K562 (cell line): ENCODE measurements at regions not wholly inside any gene's neighbourhood (a gene's known extent, or its start where the extent isn't known, plus 50 kb on each side); places are given as distances from the start of the nearest gene placed in this dataset.

ENCODE experiments used
- ATAC-seq: fragments of 200-7000 bp; cut with Tn5 transposase; 3 replicates; pipeline ENCODE4 v1.9.1; 2020; ENCODE audit warnings: moderate library complexity
- BruUV-seq: library from RNA; stranded (reverse); fragments of 400-500 nt; replicated peaks from 2 replicates; lab custom pipeline; 2021; lab: Mats Ljungman, UMichigan
- CTCF ChIA-PET: fragments of 300-600 bp; formaldehyde crosslinking; extraction: SDS; loops from one replicate; lab custom pipeline; 2021; ENCODE audit warnings: low intra/inter-chr PET ratio; lab: Yijun Ruan, JAX
- POLR2A ChIA-PET: fragments of 300-600, 350-650 bp; sonication (Branson Sonifier 250); formaldehyde crosslinking; extraction: SDS; loops from one replicate; lab custom pipeline; 2021; ENCODE audit warnings: antibody characterized with exemption, inconsistent platforms; lab: Yijun Ruan, JAX
- DNase-seq, 4 experiments: peaks; one replicate each; pipeline versions ENCODE4 v3.0.0 to v3.0.0-alpha.2; 2011 to 2018; ENCODE audit warnings: low spot score in 3 of 4, mixed read lengths in 3 of 4; ENCODE audit errors: extremely low read depth in 1 of 4
- FAIRE-seq: peaks from 2 replicates; lab custom pipeline; 2011; peaks lifted over from hg19 to GRCh38; lab: Jason Lieb, UNC
- H2AFZ ChIP-seq: 2 replicates; pipeline ENCODE4 v1.6.0; 2011; ENCODE audit warnings: low read depth, low read length, control low read depth, inconsistent platforms
- H3K27ac ChIP-seq: fragments of 200-600 bp; 3 replicates; pipeline ENCODE4 v1.8.0; 2011; ENCODE audit warnings: low read depth, mild to moderate bottlenecking, control low read depth, inconsistent platforms, low read length, moderate library complexity, mixed read lengths; ENCODE audit errors: extremely low read depth
- H3K27me3 ChIP-seq, 2 experiments: fragments of 300-600 bp in 1 of 2; 2 replicates in 1 of 2; 3 replicates in 1 of 2; pipeline versions ENCODE4 v1.6.0 to v1.8.0; 2011; ENCODE audit warnings: inconsistent platforms in 2 of 2, low read length in 2 of 2, mild to moderate bottlenecking in 1 of 2, mixed read lengths in 1 of 2, moderate library complexity in 1 of 2; ENCODE audit not compliant: control insufficient read depth in 2 of 2, insufficient read depth in 2 of 2
- H3K36me3 ChIP-seq: fragments of 300-600 bp; 3 replicates; pipeline ENCODE4 v1.8.0; 2011; ENCODE audit warnings: mild to moderate bottlenecking, low read length, inconsistent platforms; ENCODE audit not compliant: control insufficient read depth, insufficient read depth
- H3K4me1 ChIP-seq, 2 experiments: fragments of 200-600 bp in 1 of 2; replicated peaks in 1 of 2; 2 replicates in 1 of 2; 3 replicates in 1 of 2; pipeline versions ENCODE4 v1.5.1 to v1.8.0; 2011; ENCODE audit warnings: inconsistent platforms in 2 of 2, low read length in 2 of 2, mild to moderate bottlenecking in 1 of 2, mixed read lengths in 1 of 2, moderate library complexity in 1 of 2; ENCODE audit not compliant: control insufficient read depth in 2 of 2, insufficient read depth in 2 of 2
- H3K4me2 ChIP-seq: 2 replicates; pipeline ENCODE4 v1.6.1; 2011; ENCODE audit warnings: low read length, control low read depth, inconsistent platforms, mixed read lengths; ENCODE audit not compliant: insufficient read depth
- H3K4me3 ChIP-seq: fragments of 200-600 bp; sonication (generic), shearing (Covaris generic); 2 replicates; pipeline ENCODE4 v1.5.1; 2016; ENCODE audit warnings: control low read depth, inconsistent platforms
- H3K79me2 ChIP-seq: fragments of 200-600 bp; 3 replicates; pipeline ENCODE4 v1.8.0; 2011; ENCODE audit warnings: low read length, inconsistent platforms; ENCODE audit not compliant: control insufficient read depth, insufficient read depth
- H3K9ac ChIP-seq, 2 experiments: 2 replicates each; pipeline versions ENCODE4 v1.6.0 to v1.6.1; 2011; ENCODE audit warnings: low read depth in 2 of 2, low read length in 2 of 2, control low read depth in 1 of 2, inconsistent platforms in 1 of 2, mild to moderate bottlenecking in 1 of 2, mixed read lengths in 1 of 2; ENCODE audit not compliant: insufficient read depth in 1 of 2
- H3K9me1 ChIP-seq: one replicate; pipeline ENCODE4 v1.6.0; 2011; ENCODE audit warnings: inconsistent platforms, mild to moderate bottlenecking, low read length, moderate library complexity; ENCODE audit not compliant: control insufficient read depth, insufficient read depth
- H3K9me3 ChIP-seq: replicated peaks from 2 replicates; pipeline ENCODE4 v1.5.1; 2011; ENCODE audit warnings: low read depth, low read length, inconsistent platforms; ENCODE audit not compliant: control insufficient read depth, insufficient read depth
- H4K20me1 ChIP-seq: replicated peaks from 2 replicates; pipeline ENCODE4 v1.6.1; 2011; ENCODE audit warnings: low read length, inconsistent platforms, mixed read lengths; ENCODE audit not compliant: control insufficient read depth, insufficient read depth
- DMBX1 ChIP-seq: fragments of 250-450 bp; sonication (Bioruptor Pico); IDR thresholded peaks from 2 replicates; pipeline ENCODE4 v1.8.0; 2022; ENCODE audit warnings: inconsistent platforms, mild to moderate bottlenecking, moderate library complexity, borderline replicate concordance
- EGR1 ChIP-seq: fragments of 450-650 bp; conservative IDR thresholded peaks from 2 replicates; pipeline ENCODE4 v1.6.1; 2017; ENCODE audit warnings: mild to moderate bottlenecking
- FOXA1 ChIP-seq: fragments of 450-650 bp; IDR thresholded peaks from 2 replicates; pipeline ENCODE4 v1.6.1; 2016; ENCODE audit warnings: mild to moderate bottlenecking, borderline replicate concordance
- FOXP1 ChIP-seq: sonication (generic); formaldehyde crosslinking; IDR thresholded peaks from 2 replicates; pipeline ENCODE4 v1.8.0; 2022; ENCODE audit warnings: mild to moderate bottlenecking, missing genetic modification reagents
- HOXB6 ChIP-seq: fragments of 250-450 bp; sonication (Bioruptor Pico); IDR thresholded peaks from 2 replicates; pipeline ENCODE4 v1.5.1; 2022; ENCODE audit warnings: mild to moderate bottlenecking, borderline replicate concordance
- ILK ChIP-seq: fragments of 450-650 bp; IDR thresholded peaks from 2 replicates; pipeline ENCODE4 v1.6.1; 2016; ENCODE audit warnings: missing genetic modification characterization, low read depth, mild to moderate bottlenecking, missing compliant biosample characterization, moderate library complexity, borderline replicate concordance
- MAFG ChIP-seq: fragments of 450-650 bp; conservative IDR thresholded peaks from 2 replicates; pipeline ENCODE4 v1.6.1; 2016; ENCODE audit warnings: missing genetic modification characterization, missing compliant biosample characterization
- MCM7 ChIP-seq, 2 experiments: fragments of 450-650 bp; IDR thresholded peaks; 2 replicates each; pipeline ENCODE4 v1.6.1; 2016 to 2018
- NFIC ChIP-seq: fragments of 450-650 bp; IDR thresholded peaks from 2 replicates; pipeline ENCODE4 v1.6.1; 2017; ENCODE audit warnings: mild to moderate bottlenecking, inconsistent platforms
- POLR2AphosphoS2 ChIP-seq: IDR thresholded peaks from 2 replicates; pipeline ENCODE4 v1.6.1; 2012; ENCODE audit warnings: low read length, improper control_type of control experiment
- RAD21 ChIP-seq, 2 experiments: fragments of 250-450 bp in 1 of 2; fragments of 450-650 bp in 1 of 2; sonication (Bioruptor Pico) in 1 of 2; formaldehyde crosslinking in 1 of 2; IDR thresholded peaks in 1 of 2; conservative IDR thresholded peaks in 1 of 2; 2 replicates each; pipeline versions ENCODE4 v1.4.0 to v1.8.0; 2020 to 2022; ENCODE audit warnings: mild to moderate bottlenecking in 2 of 2, moderate library complexity in 1 of 2
- ZNF197 ChIP-seq: fragments of 200-800 bp; sonication (Bioruptor generic); IDR thresholded peaks from 2 replicates; pipeline ENCODE4 v1.6.1; 2016; ENCODE audit warnings: low read depth, missing genetic modification characterization, missing compliant biosample characterization
- ZNF232 ChIP-seq: sonication (generic); formaldehyde crosslinking; IDR thresholded peaks from 2 replicates; pipeline ENCODE4 v1.8.0; 2022; ENCODE audit warnings: mild to moderate bottlenecking, missing genetic modification reagents
- WGBS: fragments of 100-300 bp; shearing (Covaris generic); methylation state at CpG from one replicate; pipeline ENCODE4 v1.1.6; 2016; ENCODE audit warnings: low coverage, mixed read lengths; ENCODE audit not compliant: insufficient coverage; ENCODE audit errors: missing lambda C conversion rate; 5-methylcytosine and 5-hydroxymethylcytosine counted together
- in situ Hi-C: fragments of 300-500 bp; cut with MboI; formaldehyde crosslinking; loops from 4 replicates; pipeline ENCODE4 v1.15.0; 2018; ENCODE audit warnings: inconsistent platforms, mixed read lengths
- intact Hi-C: fragments of 100-400 bp; cut with micrococcal nuclease; formaldehyde crosslinking; loops from 2 replicates; pipeline ENCODE4 v1.14.2; 2022
- TF ChIP-seq, protein P1 (sequence below): fragments of 250-450 bp; sonication (Bioruptor Pico); IDR thresholded peaks from 2 replicates; pipeline ENCODE4 v1.8.0; 2021; ENCODE audit warnings: moderate library complexity, mild to moderate bottlenecking, inconsistent platforms
- TF ChIP-seq, protein P2 (sequence below), 2 experiments: fragments of 200-800 bp in 1 of 2; sonication (Bioruptor generic) in 1 of 2; sonication (generic) in 1 of 2; formaldehyde crosslinking in 1 of 2; IDR thresholded peaks in 1 of 2; conservative IDR thresholded peaks in 1 of 2; 2 replicates each; pipeline versions ENCODE4 v1.5.0 to v1.6.1; 2016 to 2020; ENCODE audit warnings: missing compliant biosample characterization in 1 of 2, missing genetic modification characterization in 1 of 2, missing genetic modification reagents in 1 of 2
- TF ChIP-seq, protein P3 (sequence below): fragments of 450-650 bp; IDR thresholded peaks from 2 replicates; pipeline ENCODE4 v1.6.1; 2014; ENCODE audit warnings: low read depth, mild to moderate bottlenecking, moderate library complexity, borderline replicate concordance
- TF ChIP-seq, protein P4 (sequence below): fragments of 250-450 bp; sonication (Bioruptor Pico); IDR thresholded peaks from 2 replicates; pipeline ENCODE4 v1.9.0; 2021; ENCODE audit warnings: mild to moderate bottlenecking, inconsistent platforms

DNA sequence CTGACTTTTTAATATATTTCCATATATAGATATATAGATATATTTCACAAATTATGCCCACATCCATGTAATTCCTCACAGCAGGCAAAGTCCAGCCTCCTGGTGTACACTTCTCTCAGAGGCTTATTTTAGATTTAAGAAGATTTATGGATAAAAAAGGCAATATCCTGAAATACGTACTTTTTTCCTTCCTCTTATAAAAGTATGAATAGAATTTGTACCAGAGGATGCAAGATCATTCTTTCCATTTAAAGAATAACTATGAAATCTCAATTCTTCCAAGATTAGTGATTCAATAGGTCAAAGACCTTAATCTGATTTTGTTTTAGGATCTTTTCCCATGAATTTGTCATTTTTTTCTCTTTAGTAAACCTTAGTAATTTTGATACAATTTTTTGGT, 597.9 kb upstream of the TBL1XR1 start:
- Histone ChIP-seq H3K27me3 (no peaks in the 10 kb centered on the region), H3K4me3 (no peak overlapping the region), H3K36me3 (no peaks in the 10 kb centered on the region), H3K9me3 (no peaks in the 10 kb centered on the region), H3K9me1 (no peaks in the 10 kb centered on the region), H3K9ac (no peak overlapping the region), H2AFZ (no peak overlapping the region), H3K79me2 (no peaks in the 10 kb centered on the region), H3K4me2 (no peak overlapping the region), H3K4me1 (no peaks in the 10 kb centered on the region), H4K20me1 (no peaks in the 10 kb centered on the region), H3K27ac (no peak overlapping the region)
- ChIA-PET POLR2A (no interaction called here), CTCF (no interaction called here)
- intact Hi-C loops (no loop called here), in situ Hi-C loops (no loop called here)
- no peak for FAIRE-seq
- no TSS peak for BruUV-seq
- ATAC-seq = no peak
- 8% methylated on average over 1 of the region's 1 CpG for WGBS
- DNase-seq = no peak
- no peak for TF ChIP-seq EGR1
- TF ChIP-seq, protein P1, sequence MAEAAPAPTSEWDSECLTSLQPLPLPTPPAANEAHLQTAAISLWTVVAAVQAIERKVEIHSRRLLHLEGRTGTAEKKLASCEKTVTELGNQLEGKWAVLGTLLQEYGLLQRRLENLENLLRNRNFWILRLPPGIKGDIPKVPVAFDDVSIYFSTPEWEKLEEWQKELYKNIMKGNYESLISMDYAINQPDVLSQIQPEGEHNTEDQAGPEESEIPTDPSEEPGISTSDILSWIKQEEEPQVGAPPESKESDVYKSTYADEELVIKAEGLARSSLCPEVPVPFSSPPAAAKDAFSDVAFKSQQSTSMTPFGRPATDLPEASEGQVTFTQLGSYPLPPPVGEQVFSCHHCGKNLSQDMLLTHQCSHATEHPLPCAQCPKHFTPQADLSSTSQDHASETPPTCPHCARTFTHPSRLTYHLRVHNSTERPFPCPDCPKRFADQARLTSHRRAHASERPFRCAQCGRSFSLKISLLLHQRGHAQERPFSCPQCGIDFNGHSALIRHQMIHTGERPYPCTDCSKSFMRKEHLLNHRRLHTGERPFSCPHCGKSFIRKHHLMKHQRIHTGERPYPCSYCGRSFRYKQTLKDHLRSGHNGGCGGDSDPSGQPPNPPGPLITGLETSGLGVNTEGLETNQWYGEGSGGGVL = no peak
- TF ChIP-seq, protein P2, sequence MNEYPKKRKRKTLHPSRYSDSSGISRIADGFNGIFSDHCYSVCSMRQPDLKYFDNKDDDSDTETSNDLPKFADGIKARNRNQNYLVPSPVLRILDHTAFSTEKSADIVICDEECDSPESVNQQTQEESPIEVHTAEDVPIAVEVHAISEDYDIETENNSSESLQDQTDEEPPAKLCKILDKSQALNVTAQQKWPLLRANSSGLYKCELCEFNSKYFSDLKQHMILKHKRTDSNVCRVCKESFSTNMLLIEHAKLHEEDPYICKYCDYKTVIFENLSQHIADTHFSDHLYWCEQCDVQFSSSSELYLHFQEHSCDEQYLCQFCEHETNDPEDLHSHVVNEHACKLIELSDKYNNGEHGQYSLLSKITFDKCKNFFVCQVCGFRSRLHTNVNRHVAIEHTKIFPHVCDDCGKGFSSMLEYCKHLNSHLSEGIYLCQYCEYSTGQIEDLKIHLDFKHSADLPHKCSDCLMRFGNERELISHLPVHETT (CRISPR knock-in tag; conservative IDR thresholded peaks at IDR 0.05 in 1 of 2, IDR thresholded peaks at IDR 0.05 in 1 of 2) = no peak
- TF ChIP-seq ILK (tag) = no peak
- no peak for TF ChIP-seq MAFG
- TF ChIP-seq POLR2AphosphoS2 = no peak
- no peak for TF ChIP-seq HOXB6 (CRISPR knock-in tag)
- TF ChIP-seq ZNF197 = no peak
- no peak for TF ChIP-seq MCM7 (IDR thresholded peaks at IDR 0.05)
- no peak for TF ChIP-seq FOXA1
- no peak for TF ChIP-seq FOXP1 (CRISPR knock-in tag)
- TF ChIP-seq ZNF232 (CRISPR knock-in tag) = no peak
- no peak for TF ChIP-seq RAD21 (CRISPR knock-in tag; conservative IDR thresholded peaks at IDR 0.05 in 1 of 2, IDR thresholded peaks at IDR 0.05 in 1 of 2)
- TF ChIP-seq, protein P3, sequence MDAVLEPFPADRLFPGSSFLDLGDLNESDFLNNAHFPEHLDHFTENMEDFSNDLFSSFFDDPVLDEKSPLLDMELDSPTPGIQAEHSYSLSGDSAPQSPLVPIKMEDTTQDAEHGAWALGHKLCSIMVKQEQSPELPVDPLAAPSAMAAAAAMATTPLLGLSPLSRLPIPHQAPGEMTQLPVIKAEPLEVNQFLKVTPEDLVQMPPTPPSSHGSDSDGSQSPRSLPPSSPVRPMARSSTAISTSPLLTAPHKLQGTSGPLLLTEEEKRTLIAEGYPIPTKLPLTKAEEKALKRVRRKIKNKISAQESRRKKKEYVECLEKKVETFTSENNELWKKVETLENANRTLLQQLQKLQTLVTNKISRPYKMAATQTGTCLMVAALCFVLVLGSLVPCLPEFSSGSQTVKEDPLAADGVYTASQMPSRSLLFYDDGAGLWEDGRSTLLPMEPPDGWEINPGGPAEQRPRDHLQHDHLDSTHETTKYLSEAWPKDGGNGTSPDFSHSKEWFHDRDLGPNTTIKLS = no peak
- no peak for TF ChIP-seq DMBX1 (CRISPR knock-in tag)
- TF ChIP-seq NFIC = no peak
- TF ChIP-seq, protein P4, sequence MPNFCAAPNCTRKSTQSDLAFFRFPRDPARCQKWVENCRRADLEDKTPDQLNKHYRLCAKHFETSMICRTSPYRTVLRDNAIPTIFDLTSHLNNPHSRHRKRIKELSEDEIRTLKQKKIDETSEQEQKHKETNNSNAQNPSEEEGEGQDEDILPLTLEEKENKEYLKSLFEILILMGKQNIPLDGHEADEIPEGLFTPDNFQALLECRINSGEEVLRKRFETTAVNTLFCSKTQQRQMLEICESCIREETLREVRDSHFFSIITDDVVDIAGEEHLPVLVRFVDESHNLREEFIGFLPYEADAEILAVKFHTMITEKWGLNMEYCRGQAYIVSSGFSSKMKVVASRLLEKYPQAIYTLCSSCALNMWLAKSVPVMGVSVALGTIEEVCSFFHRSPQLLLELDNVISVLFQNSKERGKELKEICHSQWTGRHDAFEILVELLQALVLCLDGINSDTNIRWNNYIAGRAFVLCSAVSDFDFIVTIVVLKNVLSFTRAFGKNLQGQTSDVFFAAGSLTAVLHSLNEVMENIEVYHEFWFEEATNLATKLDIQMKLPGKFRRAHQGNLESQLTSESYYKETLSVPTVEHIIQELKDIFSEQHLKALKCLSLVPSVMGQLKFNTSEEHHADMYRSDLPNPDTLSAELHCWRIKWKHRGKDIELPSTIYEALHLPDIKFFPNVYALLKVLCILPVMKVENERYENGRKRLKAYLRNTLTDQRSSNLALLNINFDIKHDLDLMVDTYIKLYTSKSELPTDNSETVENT (CRISPR knock-in tag) = no peak
